Panc1 (cell line): ENCODE measurements at regions not wholly inside any gene's neighbourhood (a gene's known extent, or its start where the extent isn't known, plus 50 kb on each side); places are given as distances from the start of the nearest gene placed in this dataset.

Experiments used
- ATAC-seq: fragments of 200-7000 bp; cut with Tn5 transposase; 2 replicates; pipeline ENCODE4 v1.9.1; 2020; ENCODE audit warnings: mild to moderate bottlenecking, moderate library complexity
- BruUV-seq: library from RNA; stranded (reverse); fragments of 400-500 nt; replicated peaks from 2 replicates; lab custom pipeline; 2021; lab: Mats Ljungman, UMichigan
- CTCF ChIA-PET: fragments of 300-600 bp; sonication (Branson Sonifier 250); formaldehyde crosslinking; loops from one replicate; lab custom pipeline; 2022; ENCODE audit warnings: antibody characterized with exemption; lab: Charles Lee
- POLR2A ChIA-PET: fragments of 300-600 bp; sonication (Branson Sonifier 250); formaldehyde crosslinking; loops from one replicate; lab custom pipeline; 2022; ENCODE audit warnings: antibody characterized with exemption; lab: Charles Lee
- DNase-seq: peaks from one replicate; pipeline ENCODE4 v3.0.0-alpha.2; 2010; ENCODE audit warnings: low read depth, low spot score
- H3K27ac ChIP-seq: 2 replicates; pipeline ENCODE4 v1.5.1; 2011; ENCODE audit warnings: mild to moderate bottlenecking, low read length, inconsistent platforms
- H3K27me3 ChIP-seq: fragments of 200-500 bp; sonication (Bioruptor generic); 2 replicates; pipeline ENCODE4 v1.6.0; 2014; ENCODE audit warnings: low read length, inconsistent platforms; ENCODE audit not compliant: control insufficient read depth, insufficient read depth
- H3K36me3 ChIP-seq: fragments of 200-500 bp; sonication (Bioruptor generic); 2 replicates; pipeline ENCODE4 v1.5.1; 2014; ENCODE audit warnings: inconsistent platforms, mild to moderate bottlenecking, low read length, moderate library complexity; ENCODE audit not compliant: control insufficient read depth, insufficient read depth
- H3K4me1 ChIP-seq: 2 replicates; pipeline ENCODE4 v1.5.1; 2011; ENCODE audit warnings: inconsistent platforms, mild to moderate bottlenecking, low read length, moderate library complexity; ENCODE audit not compliant: control insufficient read depth, insufficient read depth
- H3K4me3 ChIP-seq, 2 experiments: 2 replicates each; pipeline ENCODE4 v1.5.1; 2011 to 2012; ENCODE audit warnings: low read depth in 2 of 2, low read length in 2 of 2, mild to moderate bottlenecking in 2 of 2, inconsistent platforms in 1 of 2, moderate library complexity in 1 of 2
- H3K9me3 ChIP-seq: fragments of 200-500 bp; sonication (Bioruptor generic); 2 replicates; pipeline ENCODE4 v1.5.1; 2014; ENCODE audit warnings: low read depth, mild to moderate bottlenecking, inconsistent platforms, low read length, moderate library complexity; ENCODE audit not compliant: control insufficient read depth, insufficient read depth
- POLR2AphosphoS5 ChIP-seq: IDR thresholded peaks from 2 replicates; pipeline ENCODE4 v1.6.1; 2012; ENCODE audit warnings: mild to moderate bottlenecking, low read depth, low read length, moderate library complexity
- SIN3A ChIP-seq: IDR thresholded peaks from 2 replicates; pipeline ENCODE4 v1.6.1; 2012; ENCODE audit warnings: low read depth, mild to moderate bottlenecking, low read length, moderate library complexity, borderline replicate concordance; ENCODE audit not compliant: insufficient read depth
- TCF7L2 ChIP-seq: IDR thresholded peaks from 2 replicates; pipeline ENCODE4 v1.6.1; 2011; ENCODE audit warnings: mild to moderate bottlenecking, low read depth, low read length, inconsistent platforms
- in situ Hi-C: cut with HindIII; loops from 2 replicates; pipeline ENCODE4 v1.10.0; 2016; ENCODE audit warnings: low sequenced_read_pairs, low pct_unique_long_range_greater_than_20kb
- intact Hi-C: fragments of 100-400 bp; cut with micrococcal nuclease; formaldehyde crosslinking; loops from one replicate; pipeline ENCODE4 v1.10.0; 2022; ENCODE audit not compliant: unreplicated experiment
- TF ChIP-seq, protein P1 (sequence below): fragments of 450-650 bp; IDR thresholded peaks from 2 replicates; pipeline ENCODE4 v1.5.1; 2017; ENCODE audit warnings: mild to moderate bottlenecking
- TF ChIP-seq, protein P2 (sequence below), 2 experiments: IDR thresholded peaks; 2 replicates each; pipeline ENCODE4 v1.6.1; 2011 to 2012; ENCODE audit warnings: low read depth in 2 of 2, control low read depth in 1 of 2, low read length in 1 of 2, mild to moderate bottlenecking in 1 of 2, moderate library complexity in 1 of 2; ENCODE audit not compliant: insufficient read depth in 1 of 2

DNA sequence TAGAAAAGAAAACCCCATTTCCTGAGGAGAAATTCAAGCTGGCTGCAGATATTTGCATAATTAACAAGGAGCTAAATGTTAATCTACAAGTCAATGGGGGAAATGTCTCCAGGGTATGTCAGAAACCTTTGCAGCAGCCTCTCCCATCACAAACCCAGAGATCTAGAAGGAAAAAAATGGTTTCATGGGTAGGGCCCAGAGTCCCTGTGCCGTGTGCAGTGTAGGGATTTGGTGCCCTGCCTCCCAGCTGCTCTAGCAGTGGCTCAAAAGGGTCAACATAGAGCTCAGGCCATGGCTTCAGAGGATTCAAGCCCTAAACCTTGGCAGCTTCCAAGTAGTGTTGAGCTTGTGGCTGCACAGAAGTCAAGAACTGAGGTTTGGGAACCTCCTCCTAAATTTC, 290.2 kb upstream of the TMEFF2 start:
- no peak overlapping the region for H3K4me3 ChIP-seq
- H3K4me1 ChIP-seq, result no peaks in the 10 kb centered on the region
- BruUV-seq, result no TSS peak
- no peaks in the 10 kb centered on the region for H3K9me3 ChIP-seq
- H3K36me3 ChIP-seq, result no peaks in the 10 kb centered on the region
- ATAC-seq (no peak), DNase-seq (no peak)
- no peak overlapping the region for H3K27ac ChIP-seq
- intact Hi-C loops, result no loop called here
- H3K27me3 ChIP-seq, result no peaks in the 10 kb centered on the region
- ChIA-PET CTCF (no interaction called here), POLR2A (no interaction called here)
- in situ Hi-C loops, result no loop called here
- TF ChIP-seq TCF7L2, result no peak
- TF ChIP-seq, protein P1, sequence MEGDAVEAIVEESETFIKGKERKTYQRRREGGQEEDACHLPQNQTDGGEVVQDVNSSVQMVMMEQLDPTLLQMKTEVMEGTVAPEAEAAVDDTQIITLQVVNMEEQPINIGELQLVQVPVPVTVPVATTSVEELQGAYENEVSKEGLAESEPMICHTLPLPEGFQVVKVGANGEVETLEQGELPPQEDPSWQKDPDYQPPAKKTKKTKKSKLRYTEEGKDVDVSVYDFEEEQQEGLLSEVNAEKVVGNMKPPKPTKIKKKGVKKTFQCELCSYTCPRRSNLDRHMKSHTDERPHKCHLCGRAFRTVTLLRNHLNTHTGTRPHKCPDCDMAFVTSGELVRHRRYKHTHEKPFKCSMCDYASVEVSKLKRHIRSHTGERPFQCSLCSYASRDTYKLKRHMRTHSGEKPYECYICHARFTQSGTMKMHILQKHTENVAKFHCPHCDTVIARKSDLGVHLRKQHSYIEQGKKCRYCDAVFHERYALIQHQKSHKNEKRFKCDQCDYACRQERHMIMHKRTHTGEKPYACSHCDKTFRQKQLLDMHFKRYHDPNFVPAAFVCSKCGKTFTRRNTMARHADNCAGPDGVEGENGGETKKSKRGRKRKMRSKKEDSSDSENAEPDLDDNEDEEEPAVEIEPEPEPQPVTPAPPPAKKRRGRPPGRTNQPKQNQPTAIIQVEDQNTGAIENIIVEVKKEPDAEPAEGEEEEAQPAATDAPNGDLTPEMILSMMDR, result no peak
- TF ChIP-seq, protein P2, sequence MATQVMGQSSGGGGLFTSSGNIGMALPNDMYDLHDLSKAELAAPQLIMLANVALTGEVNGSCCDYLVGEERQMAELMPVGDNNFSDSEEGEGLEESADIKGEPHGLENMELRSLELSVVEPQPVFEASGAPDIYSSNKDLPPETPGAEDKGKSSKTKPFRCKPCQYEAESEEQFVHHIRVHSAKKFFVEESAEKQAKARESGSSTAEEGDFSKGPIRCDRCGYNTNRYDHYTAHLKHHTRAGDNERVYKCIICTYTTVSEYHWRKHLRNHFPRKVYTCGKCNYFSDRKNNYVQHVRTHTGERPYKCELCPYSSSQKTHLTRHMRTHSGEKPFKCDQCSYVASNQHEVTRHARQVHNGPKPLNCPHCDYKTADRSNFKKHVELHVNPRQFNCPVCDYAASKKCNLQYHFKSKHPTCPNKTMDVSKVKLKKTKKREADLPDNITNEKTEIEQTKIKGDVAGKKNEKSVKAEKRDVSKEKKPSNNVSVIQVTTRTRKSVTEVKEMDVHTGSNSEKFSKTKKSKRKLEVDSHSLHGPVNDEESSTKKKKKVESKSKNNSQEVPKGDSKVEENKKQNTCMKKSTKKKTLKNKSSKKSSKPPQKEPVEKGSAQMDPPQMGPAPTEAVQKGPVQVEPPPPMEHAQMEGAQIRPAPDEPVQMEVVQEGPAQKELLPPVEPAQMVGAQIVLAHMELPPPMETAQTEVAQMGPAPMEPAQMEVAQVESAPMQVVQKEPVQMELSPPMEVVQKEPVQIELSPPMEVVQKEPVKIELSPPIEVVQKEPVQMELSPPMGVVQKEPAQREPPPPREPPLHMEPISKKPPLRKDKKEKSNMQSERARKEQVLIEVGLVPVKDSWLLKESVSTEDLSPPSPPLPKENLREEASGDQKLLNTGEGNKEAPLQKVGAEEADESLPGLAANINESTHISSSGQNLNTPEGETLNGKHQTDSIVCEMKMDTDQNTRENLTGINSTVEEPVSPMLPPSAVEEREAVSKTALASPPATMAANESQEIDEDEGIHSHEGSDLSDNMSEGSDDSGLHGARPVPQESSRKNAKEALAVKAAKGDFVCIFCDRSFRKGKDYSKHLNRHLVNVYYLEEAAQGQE (IDR thresholded peaks at IDR 0.05; ENCODE audit: insufficient read depth in 1 of 2, low read depth in 2 of 2, low read length in 1 of 2), result no peak

DNA sequence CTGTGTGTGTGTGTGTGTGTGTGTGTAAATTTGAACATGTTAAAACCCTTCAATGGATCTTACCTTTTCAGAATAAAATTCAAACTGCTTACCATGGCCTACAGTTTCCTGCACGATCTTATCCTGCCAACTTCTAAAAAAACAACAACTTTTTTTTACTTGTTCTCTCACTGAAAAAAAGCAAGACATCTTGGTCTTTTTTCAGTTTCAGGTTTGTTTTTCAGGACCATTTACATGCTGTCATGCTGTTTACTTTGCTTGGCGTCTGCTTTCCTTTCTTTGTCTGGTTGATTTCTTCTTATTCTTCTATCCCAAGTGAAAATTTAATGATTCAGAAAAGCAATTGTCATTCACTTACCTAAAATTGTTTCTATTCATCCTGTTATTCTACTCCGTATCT, 286.3 kb upstream of the TMEFF2 start:
- H3K36me3 ChIP-seq, result no peaks in the 10 kb centered on the region
- no peak overlapping the region for H3K4me3 ChIP-seq
- no TSS peak for BruUV-seq
- H3K27ac ChIP-seq, result no peak overlapping the region
- H3K27me3 ChIP-seq, result no peaks in the 10 kb centered on the region
- ChIA-PET CTCF (no interaction called here), POLR2A (no interaction called here)
- no peak for DNase-seq
- ATAC-seq, result no peak
- H3K9me3 ChIP-seq, result no peaks in the 10 kb centered on the region
- intact Hi-C loops, result no loop called here
- in situ Hi-C loops, result no loop called here
- TF ChIP-seq, protein P1, result no peak
- TF ChIP-seq POLR2AphosphoS5 (no peak), SIN3A (no peak), TCF7L2 (no peak)
- TF ChIP-seq, protein P2 (IDR thresholded peaks at IDR 0.05; ENCODE audit: insufficient read depth in 1 of 2, low read depth in 2 of 2, low read length in 1 of 2), result no peak
- no peaks in the 10 kb centered on the region for H3K4me1 ChIP-seq
